GM12878 (cell line): ENCODE measurements at regions not wholly inside any gene's neighbourhood (a gene's known extent, or its start where the extent isn't known, plus 50 kb on each side); places are given as distances from the start of the nearest gene placed in this dataset.

ENCODE experiments used
- ATAC-seq: fragments of 200-7000 bp; cut with Tn5 transposase; 3 replicates; pipeline ENCODE4 v1.9.1; 2020; ENCODE audit warnings: mild to moderate bottlenecking, moderate library complexity
- BruUV-seq: library from RNA; stranded (reverse); fragments of 400-500 nt; replicated peaks from 2 replicates; lab custom pipeline; 2021; lab: Mats Ljungman, UMichigan
- CTCF ChIA-PET: fragments of 300-600 bp; sonication (Branson Sonifier 250); formaldehyde crosslinking; extraction: SDS; loops from one replicate; lab custom pipeline; 2021; ENCODE audit warnings: inconsistent platforms; lab: Yijun Ruan, JAX
- POLR2A ChIA-PET: fragments of 350-600 bp; formaldehyde crosslinking; extraction: SDS; loops from one replicate; lab custom pipeline; 2021; ENCODE audit warnings: inconsistent platforms; lab: Charles Lee
- RAD21 ChIA-PET: fragments of 300-600 bp; sonication (Branson Sonifier 250); formaldehyde crosslinking; loops from one replicate; lab custom pipeline; 2023; ENCODE audit warnings: antibody characterized with exemption; ENCODE audit not compliant: unreplicated experiment; lab: Charles Lee
- SMC1A ChIA-PET: fragments of 300-600 bp; sonication (Branson Sonifier 250); formaldehyde crosslinking; loops from one replicate; lab custom pipeline; 2023; ENCODE audit not compliant: unreplicated experiment, uncharacterized antibody; lab: Charles Lee
- DNase-seq: peaks from one replicate; pipeline ENCODE4 v3.0.0-alpha.2; 2011; ENCODE audit warnings: low read depth, low spot score
- FAIRE-seq: peaks from 3 replicates; lab custom pipeline; 2011; peaks lifted over from hg19 to GRCh38; lab: Jason Lieb, UNC
- H2AFZ ChIP-seq: 2 replicates; pipeline ENCODE4 v1.6.0; 2011; ENCODE audit warnings: low read depth, low read length, control low read depth; ENCODE audit not compliant: control insufficient read depth
- H3K27ac ChIP-seq: 2 replicates; pipeline ENCODE4 v1.5.1; 2011; ENCODE audit warnings: control low read depth; ENCODE audit not compliant: control insufficient read depth, insufficient read depth
- H3K27me3 ChIP-seq, 2 experiments: replicated peaks in 1 of 2; 2 replicates each; pipeline versions ENCODE4 v1.6.0 to v1.6.1; 2011; ENCODE audit warnings: low read length in 1 of 2; ENCODE audit not compliant: control insufficient read depth in 2 of 2, insufficient read depth in 2 of 2
- H3K36me3 ChIP-seq, 2 experiments: 2 replicates each; pipeline ENCODE4 v1.5.1; 2011; ENCODE audit warnings: low read length in 1 of 2; ENCODE audit not compliant: control insufficient read depth in 2 of 2, insufficient read depth in 2 of 2
- H3K4me1 ChIP-seq: 2 replicates; pipeline ENCODE4 v1.6.1; 2011; ENCODE audit warnings: mild to moderate bottlenecking, low read length, moderate library complexity, mixed read lengths; ENCODE audit not compliant: control insufficient read depth, insufficient read depth
- H3K4me2 ChIP-seq: 2 replicates; pipeline ENCODE4 v1.6.0; 2011; ENCODE audit warnings: control low read depth; ENCODE audit not compliant: control insufficient read depth, insufficient read depth
- H3K4me3 ChIP-seq: fragments of 200-600 bp; sonication (generic); 2 replicates; pipeline ENCODE4 v1.5.1; 2016
- H3K79me2 ChIP-seq: 2 replicates; pipeline ENCODE4 v1.6.0; 2011; ENCODE audit warnings: low read length; ENCODE audit not compliant: control insufficient read depth, insufficient read depth
- H3K9ac ChIP-seq: 2 replicates; pipeline ENCODE4 v1.8.0; 2011; ENCODE audit warnings: low read length, control low read depth, mixed read lengths; ENCODE audit not compliant: control insufficient read depth, insufficient read depth
- H3K9me3 ChIP-seq: replicated peaks from 3 replicates; pipeline ENCODE4 v1.5.1; 2011; ENCODE audit warnings: mild to moderate bottlenecking, low read length; ENCODE audit not compliant: control insufficient read depth, insufficient read depth
- H4K20me1 ChIP-seq: 2 replicates; pipeline ENCODE4 v1.6.0; 2011; ENCODE audit not compliant: control insufficient read depth, insufficient read depth
- ATF7 ChIP-seq: fragments of 450-650 bp; IDR thresholded peaks from 2 replicates; pipeline ENCODE4 v1.6.1; 2016; ENCODE audit warnings: low read depth, mild to moderate bottlenecking
- CBFB ChIP-seq: IDR thresholded peaks from 2 replicates; pipeline ENCODE4 v1.6.1; 2016; ENCODE audit warnings: antibody characterized with exemption, low read depth
- CBX3 ChIP-seq: fragments of 200-600 bp; sonication (generic); IDR thresholded peaks from 2 replicates; pipeline ENCODE4 v1.6.1; 2016; ENCODE audit warnings: low read depth, borderline replicate concordance
- CEBPB ChIP-seq, 2 experiments: fragments of 150-350 bp in 1 of 2; IDR thresholded peaks; 2 replicates each; pipeline ENCODE4 v1.6.1; 2012 to 2014; ENCODE audit warnings: low read depth in 2 of 2, low read length in 2 of 2, borderline replicate concordance in 1 of 2, inconsistent platforms in 1 of 2
- EZH2 ChIP-seq: IDR thresholded peaks from 2 replicates; pipeline ENCODE4 v1.6.1; 2012; ENCODE audit warnings: low read depth, mild to moderate bottlenecking, control low read depth, inconsistent platforms, low read length, borderline replicate concordance; ENCODE audit not compliant: control insufficient read depth
- IKZF2 ChIP-seq, 2 experiments: fragments of 450-650 bp; IDR thresholded peaks; 2 replicates each; pipeline ENCODE4 v1.6.1; 2017; ENCODE audit warnings: mild to moderate bottlenecking in 2 of 2, moderate library complexity in 2 of 2
- NR2F1 ChIP-seq: fragments of 450-650 bp; conservative IDR thresholded peaks from 2 replicates; pipeline ENCODE4 v1.6.1; 2017; ENCODE audit warnings: mild to moderate bottlenecking
- RUNX3 ChIP-seq: IDR thresholded peaks from 2 replicates; pipeline ENCODE4 v1.6.1; 2012; ENCODE audit warnings: low read length, inconsistent platforms
- SMAD5 ChIP-seq: IDR thresholded peaks from 2 replicates; pipeline ENCODE4 v1.6.1; 2016; ENCODE audit warnings: antibody characterized with exemption, low read depth
- TBL1XR1 ChIP-seq: IDR thresholded peaks from 2 replicates; pipeline ENCODE4 v1.6.1; 2012; ENCODE audit warnings: low read depth, low read length, improper control_type of control experiment
- YBX1 ChIP-seq: fragments of 450-650 bp; IDR thresholded peaks from 2 replicates; pipeline ENCODE4 v1.6.1; 2016; ENCODE audit warnings: antibody characterized with exemption
- ZBTB4 ChIP-seq: fragments of 450-650 bp; formaldehyde crosslinking; IDR thresholded peaks from 2 replicates; pipeline ENCODE4 v1.4.0; 2022; ENCODE audit warnings: mild to moderate bottlenecking, moderate library complexity
- ZNF207 ChIP-seq: fragments of 450-650 bp; IDR thresholded peaks from 2 replicates; pipeline ENCODE4 v1.6.1; 2014; ENCODE audit warnings: antibody characterized with exemption, mild to moderate bottlenecking, borderline replicate concordance
- ZNF384 ChIP-seq: IDR thresholded peaks from 2 replicates; pipeline ENCODE4 v1.6.1; 2012; ENCODE audit warnings: low read depth, mild to moderate bottlenecking, low read length, improper control_type of control experiment, borderline replicate concordance
- WGBS: methylation state at CpG from one replicate; pipeline ENCODE4 v1.1.6; 2016; ENCODE audit warnings: low lambda C conversion rate; ENCODE audit not compliant: insufficient replicate concordance, insufficient coverage; ENCODE audit errors: missing lambda C conversion rate; 5-methylcytosine and 5-hydroxymethylcytosine counted together
- in situ Hi-C: fragments of 300-500 bp; cut with MboI; formaldehyde crosslinking; loops from 9 replicates; pipeline ENCODE4 v1.14.3; 2018; ENCODE audit warnings: mixed read lengths
- intact Hi-C: fragments of 100-400 bp; cut with micrococcal nuclease; formaldehyde crosslinking; loops from one replicate; pipeline ENCODE4 v1.14.2; 2022; ENCODE audit not compliant: unreplicated experiment

GRCh38 chr1:222195857-222196256 is 352.0 kb downstream of the HHIPL2 start:
- RAD21 ChIA-PET: no interaction called here
- BruUV-seq: no TSS peak

More at GRCh38 chr1:222195857-222196256, 352.0 kb downstream of the HHIPL2 start:
- DNase-seq (no peak), FAIRE-seq (no peak), ATAC-seq (no peak)
- H3K9ac ChIP-seq: no peak overlapping the region
- H4K20me1 ChIP-seq: no peaks in the 10 kb centered on the region
- WGBS: 0% methylated on average over 4 of the region's 4 CpGs
- intact Hi-C loops (no loop called here), in situ Hi-C loops (no loop called here)
- H3K4me2 ChIP-seq: no peak overlapping the region
- no peak overlapping the region for H3K27ac ChIP-seq
- H2AFZ ChIP-seq: no peak overlapping the region
- SMC1A ChIA-PET: interaction anchor here (1.1 kb wide), 1 partner anchor 30 kb away, joined by 3 read pairs; no protein-coding TSS in a partner anchor
- H3K9me3 ChIP-seq: no peaks in the 10 kb centered on the region
- H3K4me3 ChIP-seq: no peak overlapping the region
- H3K27me3 ChIP-seq: no peaks in the 10 kb centered on the region
- H3K36me3 ChIP-seq: no peaks in the 10 kb centered on the region
- H3K4me1 ChIP-seq: no peaks in the 10 kb centered on the region
- CTCF ChIA-PET: no interaction called here
- no peaks in the 10 kb centered on the region for H3K79me2 ChIP-seq
- POLR2A ChIA-PET: no interaction called here
- TF ChIP-seq ZNF207 (no peak), NR2F1 (no peak), ATF7 (no peak), ZBTB4 (CRISPR knock-in tag) (no peak), RUNX3 (no peak), CBFB (no peak), EZH2 (no peak), TBL1XR1 (no peak), SMAD5 (no peak), IKZF2 (IDR thresholded peaks at IDR 0.05) (no peak), CBX3 (no peak), CEBPB (IDR thresholded peaks at IDR 0.05; ENCODE audit: borderline replicate concordance in 1 of 2, low read depth in 2 of 2, low read length in 2 of 2) (no peak), YBX1 (no peak), ZNF384 (no peak)
